Liver (tissue), 3 donors: ENCODE measurements at regions not wholly inside any gene's neighbourhood (a gene's known extent, or its start where the extent isn't known, plus 50 kb on each side); places are given as distances from the start of the nearest gene placed in this dataset.
"Not testable (repeated sequence)": the region's sequence is repeated elsewhere in the genome, so short reads cannot be mapped to it uniquely, and the experiment has no call there.

Experiments
- ATF3 ChIP-seq: IDR thresholded peaks from 2 replicates; pipeline ENCODE4 v1.6.1; 2016; ENCODE audit warnings: antibody characterized with exemption
- CTCF ChIP-seq: fragments of 150-350 bp; IDR thresholded peaks from 2 replicates; pipeline ENCODE4 v1.5.1; 2017; ENCODE audit warnings: improper control_type of control experiment, low read depth, low read length; ENCODE audit not compliant: missing input control
- EGR1 ChIP-seq, 2 donors: IDR thresholded peaks; 2 replicates each; pipeline ENCODE4 v1.6.1; 2016 to 2018; ENCODE audit warnings: antibody characterized with exemption in 2 of 2, low read depth in 2 of 2
- GABPA ChIP-seq, 2 donors: IDR thresholded peaks in 1 of 2; conservative IDR thresholded peaks in 1 of 2; 2 replicates each; pipeline ENCODE4 v1.6.1; 2016; ENCODE audit warnings: antibody characterized with exemption in 2 of 2, mild to moderate bottlenecking in 1 of 2, moderate library complexity in 1 of 2
- HNF4A ChIP-seq, 2 donors: conservative IDR thresholded peaks; 2 replicates each; pipeline ENCODE4 v1.6.1; 2016; ENCODE audit warnings: antibody characterized with exemption in 2 of 2, mild to moderate bottlenecking in 2 of 2
- HNF4G ChIP-seq: IDR thresholded peaks from 2 replicates; pipeline ENCODE4 v1.6.1; 2016; ENCODE audit warnings: antibody characterized with exemption
- JUND ChIP-seq, 2 donors: IDR thresholded peaks; 2 replicates each; pipeline ENCODE4 v1.6.1; 2016; ENCODE audit warnings: antibody characterized with exemption in 2 of 2
- MAX ChIP-seq: IDR thresholded peaks from 2 replicates; pipeline ENCODE4 v1.6.1; 2016; ENCODE audit warnings: antibody characterized with exemption
- RAD21 ChIP-seq, 2 donors: IDR thresholded peaks; 2 replicates each; pipeline ENCODE4 v1.6.1; 2016; ENCODE audit warnings: antibody characterized with exemption in 2 of 2, mild to moderate bottlenecking in 2 of 2
- SP1 ChIP-seq: IDR thresholded peaks from 2 replicates; pipeline ENCODE4 v1.6.1; 2018; ENCODE audit warnings: antibody characterized with exemption, mild to moderate bottlenecking
- TAF1 ChIP-seq: conservative IDR thresholded peaks from 2 replicates; pipeline ENCODE4 v1.6.1; 2016; ENCODE audit warnings: antibody characterized with exemption, mild to moderate bottlenecking
- YY1 ChIP-seq: IDR thresholded peaks from 2 replicates; pipeline ENCODE4 v1.6.1; 2016; ENCODE audit warnings: antibody characterized with exemption, mild to moderate bottlenecking
- donor health status: healthy.
- donor health status: healthy.

- not testable (repeated sequence) for TF ChIP-seq GABPA (IDR thresholded peaks at IDR 0.05 in 1 of 2, conservative IDR thresholded peaks at IDR 0.05 in 1 of 2); MAX; CTCF; HNF4A (conservative IDR thresholded peaks at IDR 0.05); TAF1; YY1; JUND (IDR thresholded peaks at IDR 0.05); ATF3; RAD21 (IDR thresholded peaks at IDR 0.05); SP1; EGR1 (IDR thresholded peaks at IDR 0.05; ENCODE audit: low read depth in 2 of 2); HNF4G
These were observed 220.4 kb upstream of the GLRA2 start for GRCh38 chrX:14308976-14309375.
